C4-2B (cell line): ENCODE measurements at regions not wholly inside any gene's neighbourhood (a gene's known extent, or its start where the extent isn't known, plus 50 kb on each side); places are given as distances from the start of the nearest gene placed in this dataset.

Source experiments
- CTCF ChIP-seq: fragments of 450-650 bp; conservative IDR thresholded peaks from 2 replicates; pipeline ENCODE4 v1.5.1; 2017; ENCODE audit warnings: mild to moderate bottlenecking
- ZFX ChIP-seq: fragments of 450-650 bp; IDR thresholded peaks from 2 replicates; pipeline ENCODE4 v1.6.1; 2017

GRCh38 chr5:143453720-143454119, 50.2 kb upstream of the NR3C1 start:
- no peak for TF ChIP-seq CTCF
- no peak for TF ChIP-seq ZFX
